H54 (cell line): ENCODE measurements at regions not wholly inside any gene's neighbourhood (a gene's known extent, or its start where the extent isn't known, plus 50 kb on each side); places are given as distances from the start of the nearest gene placed in this dataset.

ENCODE experiments used
- DNase-seq: peaks from one replicate; pipeline ENCODE4 v3.0.0; 2011; ENCODE audit warnings: low spot score, mixed read lengths; ENCODE audit not compliant: insufficient read length
- FAIRE-seq: peaks from 3 replicates; lab custom pipeline; 2011; peaks lifted over from hg19 to GRCh38; lab: Jason Lieb, UNC
- POLR2A ChIP-seq: IDR thresholded peaks from 2 replicates; pipeline ENCODE4 v1.6.1; 2011; ENCODE audit warnings: low read depth, mild to moderate bottlenecking, low read length

DNA sequence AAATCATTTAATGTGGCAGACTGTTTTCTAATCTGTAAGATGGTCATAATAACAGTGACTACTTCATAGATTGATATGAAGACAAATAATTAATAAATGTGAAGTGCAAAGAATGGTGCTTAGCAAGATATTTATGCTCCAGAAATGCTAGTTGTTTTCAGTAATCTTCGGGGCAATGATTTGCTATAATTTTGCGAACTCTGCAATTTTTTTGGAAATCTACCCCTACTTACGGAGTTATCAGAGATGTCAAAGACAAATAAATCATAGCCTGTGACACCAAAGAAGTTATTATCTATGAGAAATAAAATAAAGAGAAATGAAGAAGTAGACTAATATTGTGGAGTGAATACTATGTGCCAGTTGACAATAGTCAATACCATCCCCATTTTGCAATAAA, 634.1 kb upstream of the LRRC4C start:
- no peak for TF ChIP-seq POLR2A
- DNase-seq (no peak), FAIRE-seq (no peak)

DNA sequence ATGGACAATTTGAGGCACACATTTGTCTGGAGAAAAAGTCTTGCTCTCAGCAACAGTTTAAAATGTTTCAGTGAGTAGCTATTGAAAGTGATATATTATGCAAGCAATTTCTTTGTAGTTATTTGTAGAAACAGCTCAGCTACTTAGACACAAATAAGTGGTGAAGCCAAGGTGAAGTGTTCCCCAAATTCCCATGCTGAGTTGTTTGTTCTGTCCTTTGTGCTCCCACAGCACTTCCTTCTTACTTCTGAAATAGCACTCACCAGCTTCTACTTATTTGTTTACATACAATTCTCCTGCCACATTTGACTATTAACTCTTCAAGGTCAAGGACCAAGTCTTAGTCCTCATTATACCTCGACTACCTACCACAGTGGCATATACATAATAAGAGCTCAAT, 638.6 kb upstream of the LRRC4C start:
- TF ChIP-seq POLR2A = no peak
- FAIRE-seq (no peak), DNase-seq (no peak)

DNA sequence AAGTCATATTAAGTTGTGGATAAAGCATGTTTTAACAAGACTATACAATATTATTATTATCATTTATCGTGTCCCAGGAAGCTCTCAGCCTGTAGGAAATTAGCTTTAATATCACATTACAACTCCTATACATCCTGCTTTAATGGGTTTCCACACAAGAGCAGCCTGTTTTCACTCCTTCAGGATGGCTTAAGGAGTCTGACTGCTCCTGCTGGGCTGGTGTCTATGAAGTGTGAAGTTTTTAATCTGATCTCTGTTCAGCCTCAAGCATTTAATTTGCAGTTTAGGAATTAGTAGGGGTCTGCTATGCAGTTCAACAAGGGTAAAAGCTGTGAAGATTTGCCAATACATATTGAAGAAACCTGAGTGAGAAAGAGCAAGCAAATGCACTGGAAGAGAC, 653.4 kb upstream of the LRRC4C start:
- FAIRE-seq = no peak

DNA sequence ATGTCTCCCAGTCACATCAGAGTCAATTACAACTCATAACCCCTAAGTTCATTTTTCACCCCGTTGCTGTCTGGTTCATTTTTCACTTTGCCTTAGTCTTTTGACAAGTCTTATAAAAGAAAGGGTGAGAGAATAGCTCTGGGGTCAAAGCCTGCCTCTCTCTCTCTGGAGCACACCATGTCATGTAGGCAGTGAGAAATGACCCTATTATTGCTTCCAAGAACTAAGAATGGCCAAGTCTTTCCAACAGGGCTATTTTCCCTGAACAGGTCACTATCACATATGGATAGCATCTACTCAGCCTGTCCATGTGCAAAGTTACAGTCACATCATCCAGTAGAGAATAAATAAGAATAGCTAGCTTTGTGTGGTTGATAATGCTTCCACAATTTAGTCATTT, 655.5 kb upstream of the LRRC4C start:
- no peak for TF ChIP-seq POLR2A
- DNase-seq (no peak), FAIRE-seq (no peak)

More for the DNA sequence above, 653.4 kb upstream of the LRRC4C start:
- no peak for TF ChIP-seq POLR2A
- no peak for DNase-seq

DNA sequence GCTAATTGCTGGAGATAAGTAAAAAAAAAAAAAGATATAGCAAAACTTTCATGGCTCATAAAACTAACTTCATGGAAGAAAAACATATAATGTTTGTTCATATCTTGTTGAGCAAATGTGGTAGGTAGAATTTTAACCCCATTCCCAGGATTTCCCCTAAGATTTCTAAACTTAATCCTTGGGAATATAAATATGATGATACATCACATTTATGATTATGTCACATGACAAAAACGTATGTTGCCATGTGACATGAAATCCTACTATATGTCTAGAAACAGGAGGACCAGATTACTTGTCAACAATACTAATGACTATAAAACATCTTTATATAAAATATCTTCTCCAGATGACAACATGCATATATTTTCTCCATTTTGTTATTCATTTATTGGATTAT, 679.0 kb upstream of the LRRC4C start:
- no peak for TF ChIP-seq POLR2A
- FAIRE-seq = no peak
- no peak for DNase-seq

DNA sequence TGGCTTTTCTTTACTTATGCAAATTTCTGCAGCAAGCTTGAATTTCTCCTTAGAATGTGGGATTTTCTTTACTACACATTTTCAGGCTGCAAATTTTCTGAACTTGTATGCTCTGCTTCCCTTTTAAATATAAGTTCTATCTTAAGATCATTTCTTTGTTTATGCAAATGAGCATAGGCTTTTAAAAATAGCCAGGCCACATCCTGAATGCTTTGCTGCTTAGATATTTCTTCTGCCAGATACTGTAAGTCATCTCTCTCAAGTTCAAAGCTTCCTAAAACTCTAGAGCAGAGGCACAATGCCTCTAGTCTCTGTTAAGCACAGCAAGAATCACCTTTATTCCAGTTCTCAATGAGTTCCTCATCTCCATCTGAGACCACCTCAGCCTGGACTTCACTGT, 685.9 kb upstream of the LRRC4C start:
- FAIRE-seq = no peak

DNA sequence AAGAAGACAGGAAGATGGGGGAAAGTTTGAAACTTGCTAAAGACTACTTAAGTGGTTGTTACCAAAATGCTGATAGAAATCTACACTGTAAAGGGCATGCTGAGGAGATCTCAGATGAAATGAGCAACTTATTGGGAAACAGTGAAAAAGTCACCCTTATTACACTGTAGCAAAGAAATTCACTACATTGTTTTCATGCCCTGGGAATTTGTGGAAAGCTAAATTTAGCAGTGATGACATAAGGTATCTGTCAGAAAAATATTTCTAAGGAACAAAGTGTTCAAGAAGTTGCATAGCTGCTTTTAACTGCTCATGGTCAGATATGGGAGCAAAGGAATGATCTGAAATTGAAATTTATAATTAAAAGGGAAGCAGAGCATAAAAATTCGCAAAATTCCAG, 702.4 kb upstream of the LRRC4C start:
- DNase-seq (no peak), FAIRE-seq (no peak)
- no peak for TF ChIP-seq POLR2A

More for the DNA sequence above, 685.9 kb upstream of the LRRC4C start:
- TF ChIP-seq POLR2A = no peak
- no peak for DNase-seq

DNA sequence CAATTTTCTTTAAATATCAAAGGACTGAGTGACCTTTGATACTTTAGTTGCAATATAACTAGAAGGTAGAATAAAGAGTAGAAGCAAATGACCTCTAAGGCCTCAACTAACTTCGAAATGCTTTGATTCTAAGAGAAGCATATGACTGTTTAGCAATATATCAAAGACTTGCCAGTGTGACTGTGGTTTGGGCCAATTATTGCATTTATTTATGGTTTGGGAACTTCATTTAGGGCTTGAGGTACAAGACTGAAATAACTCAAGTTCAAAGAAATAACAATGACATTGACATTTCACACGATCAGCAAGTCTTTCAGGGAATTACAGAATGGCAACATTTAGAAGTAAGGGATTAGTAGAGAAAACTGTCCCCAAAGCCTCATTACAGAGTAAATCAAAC, 709.7 kb upstream of the LRRC4C start:
- no peak for DNase-seq

DNA sequence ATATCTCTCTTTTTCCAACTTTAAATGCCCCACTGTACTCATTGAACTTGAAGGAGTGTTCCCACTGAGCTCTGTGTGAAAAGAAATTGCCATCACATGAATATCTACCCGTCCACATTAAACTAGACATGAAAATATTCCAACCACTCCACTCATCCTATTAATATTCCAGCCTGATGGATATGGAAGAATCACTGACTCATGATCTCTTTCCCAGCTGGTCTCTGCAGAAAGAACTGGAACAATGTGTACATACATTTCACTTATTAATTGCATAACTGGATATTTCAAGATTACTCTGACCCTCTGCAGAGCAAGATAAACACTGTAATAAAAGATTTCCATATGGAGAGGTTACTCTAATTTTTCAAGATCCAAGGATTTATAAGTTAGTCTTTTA, 711.1 kb upstream of the LRRC4C start:
- TF ChIP-seq POLR2A = no peak
- DNase-seq = no peak
- no peak for FAIRE-seq

More for the DNA sequence above, 709.7 kb upstream of the LRRC4C start:
- no peak for FAIRE-seq
- TF ChIP-seq POLR2A = no peak

DNA sequence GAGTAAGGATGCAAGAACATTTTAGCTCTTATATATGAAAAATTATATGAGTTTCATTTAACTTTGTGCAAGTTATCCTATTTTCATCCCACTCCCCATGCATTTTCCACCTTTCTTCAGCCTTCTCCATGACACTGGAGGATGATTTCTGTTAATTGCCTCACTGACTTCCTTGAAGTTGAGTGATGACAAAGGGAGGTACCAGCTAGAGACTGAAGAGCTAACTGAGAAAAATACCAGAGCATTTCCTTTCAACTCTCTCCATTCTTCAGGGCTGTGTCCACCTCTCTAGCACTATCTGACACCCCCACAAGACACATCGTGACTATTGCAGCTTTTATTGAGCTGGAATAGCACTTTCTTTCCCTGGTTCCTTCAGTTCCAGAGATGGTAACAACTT, 711.6 kb upstream of the LRRC4C start:
- DNase-seq (no peak), FAIRE-seq (no peak)
- TF ChIP-seq POLR2A = no peak

DNA sequence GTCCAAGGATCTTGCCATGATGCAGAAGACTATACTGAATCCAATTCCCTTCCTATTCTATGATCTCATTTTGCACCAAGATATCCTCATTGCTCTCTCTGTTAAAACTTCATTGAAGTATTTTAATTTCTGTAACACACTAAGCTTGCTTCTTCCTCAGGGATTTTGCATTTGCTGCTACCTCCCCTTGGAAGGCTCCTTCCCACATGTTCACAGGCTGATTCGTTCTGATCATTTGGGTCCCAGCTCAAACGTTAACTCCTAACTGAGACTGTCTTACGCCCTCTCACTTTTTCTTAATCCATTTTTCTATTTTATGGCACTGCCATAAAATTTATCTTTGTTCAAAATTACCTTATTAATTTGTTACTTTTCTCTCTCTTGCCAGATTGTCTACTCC, 713.0 kb upstream of the LRRC4C start:
- no peak for FAIRE-seq
- no peak for TF ChIP-seq POLR2A
- DNase-seq = no peak

DNA sequence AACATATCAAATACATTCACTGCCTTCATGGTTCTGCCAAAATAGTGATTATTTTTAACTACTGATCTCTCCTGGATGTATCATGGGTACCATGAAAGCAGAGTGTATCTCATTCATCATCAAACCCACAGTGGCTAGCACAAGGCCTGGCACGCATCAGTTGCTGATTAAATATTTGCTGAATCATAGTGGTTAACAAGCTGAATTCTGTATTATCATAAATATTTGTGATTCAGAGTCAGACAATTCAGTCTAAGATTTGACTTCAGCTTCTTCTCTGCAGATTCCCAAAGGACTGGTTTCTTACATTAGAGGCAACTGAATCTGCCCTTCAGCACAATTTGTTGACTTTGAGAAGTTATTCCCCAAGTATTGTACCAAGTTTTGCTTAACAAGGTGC, 715.8 kb upstream of the LRRC4C start:
- DNase-seq (no peak), FAIRE-seq (no peak)
- TF ChIP-seq POLR2A = no peak

DNA sequence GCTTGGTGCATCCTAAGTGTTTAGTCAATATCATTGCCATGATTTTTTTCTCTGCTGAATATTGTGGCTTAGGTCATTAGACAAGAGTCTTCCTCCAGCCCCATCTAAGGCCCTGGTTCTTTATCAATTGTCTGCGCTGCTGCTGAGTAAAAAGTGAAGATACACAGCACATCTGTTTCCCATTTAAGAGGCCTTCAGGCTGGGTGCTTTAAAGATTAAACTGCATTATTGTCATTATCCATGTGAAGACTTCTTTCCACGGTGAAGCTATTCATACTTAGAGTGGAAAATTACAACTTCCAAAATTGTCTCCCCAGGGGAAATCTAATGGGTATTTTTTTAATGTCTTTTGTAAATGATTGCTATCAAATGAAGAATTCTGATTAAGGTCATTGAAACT, 719.8 kb upstream of the LRRC4C start:
- TF ChIP-seq POLR2A = no peak
- DNase-seq = no peak
- no peak for FAIRE-seq

DNA sequence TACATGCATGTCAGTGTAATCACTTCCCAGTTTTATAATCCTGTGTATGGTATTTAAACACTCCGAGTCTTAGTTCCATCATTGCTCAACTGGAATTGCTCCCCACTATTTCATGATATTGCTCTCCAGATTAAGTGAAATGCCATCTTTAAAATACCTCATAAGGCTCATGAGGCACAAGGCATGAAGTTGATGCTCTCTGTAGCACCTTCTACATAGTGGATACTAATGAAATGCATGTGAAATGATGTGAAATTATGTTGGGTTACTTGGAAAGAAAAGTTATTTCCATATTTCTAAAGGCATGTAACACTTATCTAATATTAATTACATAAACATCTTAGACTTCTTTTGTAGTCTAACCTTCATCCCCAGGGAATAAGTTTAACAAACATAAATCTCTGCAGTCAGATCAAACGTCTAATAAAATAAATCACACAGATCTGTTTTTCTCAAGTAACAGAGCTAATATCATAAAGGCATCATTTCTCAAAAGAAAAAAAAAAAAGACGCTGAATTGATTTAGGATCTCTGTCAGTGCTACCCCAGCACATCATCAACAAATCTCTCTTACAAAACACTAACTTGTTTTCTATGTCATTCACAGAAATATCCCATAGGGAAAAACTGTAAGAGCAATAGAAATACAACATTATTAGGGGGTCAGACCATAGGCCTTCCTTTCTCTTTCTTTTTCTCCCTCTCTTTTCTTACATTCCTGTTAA, 736.0 kb upstream of the LRRC4C start:
- TF ChIP-seq POLR2A = no peak
- FAIRE-seq (no peak), DNase-seq (no peak)

DNA sequence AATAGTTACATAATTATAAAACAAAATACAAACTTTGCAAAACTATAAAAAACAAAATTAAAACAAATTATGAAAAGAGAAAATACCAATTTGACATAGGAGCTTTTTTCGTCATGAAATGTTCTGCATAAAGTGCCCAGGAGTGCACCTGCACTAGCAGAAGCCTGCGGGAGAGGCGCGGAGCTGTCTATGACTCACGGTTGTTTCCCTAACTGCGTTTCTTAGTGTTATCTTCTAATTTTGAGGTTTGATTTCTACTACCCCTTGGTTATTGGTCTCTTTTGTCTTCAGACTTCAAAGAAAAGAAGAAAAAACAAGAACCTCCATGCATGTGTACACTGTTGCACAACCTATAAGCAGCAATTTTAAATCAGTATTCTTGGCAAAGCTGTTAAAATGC, 740.9 kb upstream of the LRRC4C start:
- TF ChIP-seq POLR2A = no peak
- no peak for FAIRE-seq
- DNase-seq = no peak
